NOMO-1 (cell line): ENCODE measurements at regions not wholly inside any gene's neighbourhood (a gene's known extent, or its start where the extent isn't known, plus 50 kb on each side); places are given as distances from the start of the nearest gene placed in this dataset.
"Not testable (repeated sequence)": the region's sequence is repeated elsewhere in the genome, so short reads cannot be mapped to it uniquely, and the experiment has no call there.

Experiments
- DNase-seq, 2 experiments: peaks; one replicate each; lab custom pipeline; 2025; ENCODE audit not compliant: unreplicated experiment in 2 of 2; lab: John Stamatoyannopoulos, UW

DNA sequence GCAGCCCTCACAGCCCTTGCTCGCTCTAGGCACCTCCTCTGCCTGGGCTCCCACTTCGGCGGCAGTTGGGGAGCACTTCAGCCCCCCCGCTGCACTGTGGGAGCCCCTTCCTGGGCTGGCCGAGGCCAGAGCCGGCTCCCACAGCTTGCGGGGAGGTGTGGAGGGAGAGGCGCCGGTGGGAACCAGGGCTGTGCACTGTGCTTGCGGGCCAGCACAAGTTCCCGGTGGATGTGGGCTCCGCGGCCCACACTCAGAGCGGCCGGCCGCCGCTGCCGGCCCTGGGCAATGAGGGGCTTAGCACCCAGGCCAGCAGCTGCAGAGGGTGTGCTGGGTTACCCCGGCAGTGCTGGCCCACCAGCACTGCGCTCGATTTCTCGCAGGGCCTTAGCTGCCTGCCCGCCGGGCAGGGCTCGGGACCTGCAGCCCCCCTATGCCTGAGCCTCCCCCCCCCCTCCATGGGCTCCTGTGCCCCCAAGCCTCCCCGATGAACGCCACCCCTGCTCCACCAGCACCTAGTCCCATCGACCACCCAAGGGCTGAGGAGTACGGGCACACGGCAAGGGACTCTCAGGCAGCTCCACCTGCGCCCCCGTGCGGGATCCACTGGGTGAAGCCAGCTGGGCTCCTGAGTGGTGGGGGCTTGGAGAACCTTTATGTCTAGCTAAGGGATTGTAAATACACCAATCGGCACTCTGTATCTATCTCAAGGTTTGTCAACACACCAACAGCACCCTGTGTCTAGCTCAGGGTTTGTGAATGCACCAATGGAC lies 224.8 kb downstream of the ZNF608 start:
- DNase-seq: no peak

DNA sequence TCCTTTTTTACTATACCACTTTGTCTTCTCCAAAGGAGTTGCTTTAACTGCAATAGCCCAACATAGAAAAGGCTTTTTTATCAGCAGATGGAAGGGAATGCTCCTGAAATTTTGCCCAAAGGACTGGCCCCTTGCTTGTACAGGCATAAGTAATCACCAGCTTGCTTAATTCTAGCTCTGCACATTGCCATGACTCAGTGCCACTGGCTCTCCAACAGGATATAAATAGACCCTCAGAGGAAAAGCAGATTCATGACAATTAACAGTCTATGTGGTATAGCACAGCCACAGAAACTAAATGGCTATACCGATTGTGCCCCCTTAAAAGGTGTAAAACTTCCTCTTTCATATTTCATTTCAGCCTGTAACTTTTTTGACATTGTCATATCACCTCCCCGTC lies 227.0 kb downstream of the ZNF608 start:
- peak; percentile 80 to 95 for DNase-seq

- no peak for DNase-seq
Observed at GRCh38 chr5:124516567-124516966, 229.9 kb downstream of the ZNF608 start.

DNA sequence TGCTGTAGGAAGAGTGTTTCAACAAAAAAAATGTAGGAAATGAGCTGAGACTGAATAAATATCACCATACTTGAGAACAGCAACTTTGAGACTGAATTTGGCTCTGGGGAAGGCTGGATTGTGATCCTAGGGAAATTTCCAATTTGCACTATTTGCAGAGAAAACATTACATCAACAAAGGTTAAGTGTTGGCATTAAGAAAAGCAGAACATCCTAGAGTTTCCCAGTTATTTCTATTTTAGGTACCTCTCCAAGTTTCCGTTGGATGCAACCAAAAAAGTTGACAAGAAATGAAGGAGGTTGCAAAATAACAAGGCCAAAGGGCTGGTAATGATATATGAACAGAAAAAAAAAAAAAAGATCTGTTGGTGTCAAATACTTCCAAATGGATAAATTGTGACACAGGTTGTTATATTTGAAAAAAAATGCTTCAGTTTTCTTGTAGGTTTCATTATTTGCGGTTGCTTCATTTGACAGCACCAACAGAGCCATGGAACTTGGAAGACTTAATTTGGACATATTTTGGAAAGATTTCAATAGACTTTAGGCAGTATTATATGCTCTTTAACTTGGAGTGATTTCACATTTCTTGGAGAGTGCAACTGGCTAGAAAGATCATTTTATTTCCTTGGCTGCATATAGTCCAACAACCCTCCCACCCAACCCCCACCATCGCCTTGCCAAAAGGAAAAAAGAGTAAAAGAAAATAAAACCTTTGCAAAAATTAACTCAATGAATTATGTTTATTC lies 230.8 kb downstream of the ZNF608 start:
- DNase-seq: no peak

GRCh38 chr5:124514956-124515355 lies 231.5 kb downstream of the ZNF608 start:
- no peak for DNase-seq

DNA sequence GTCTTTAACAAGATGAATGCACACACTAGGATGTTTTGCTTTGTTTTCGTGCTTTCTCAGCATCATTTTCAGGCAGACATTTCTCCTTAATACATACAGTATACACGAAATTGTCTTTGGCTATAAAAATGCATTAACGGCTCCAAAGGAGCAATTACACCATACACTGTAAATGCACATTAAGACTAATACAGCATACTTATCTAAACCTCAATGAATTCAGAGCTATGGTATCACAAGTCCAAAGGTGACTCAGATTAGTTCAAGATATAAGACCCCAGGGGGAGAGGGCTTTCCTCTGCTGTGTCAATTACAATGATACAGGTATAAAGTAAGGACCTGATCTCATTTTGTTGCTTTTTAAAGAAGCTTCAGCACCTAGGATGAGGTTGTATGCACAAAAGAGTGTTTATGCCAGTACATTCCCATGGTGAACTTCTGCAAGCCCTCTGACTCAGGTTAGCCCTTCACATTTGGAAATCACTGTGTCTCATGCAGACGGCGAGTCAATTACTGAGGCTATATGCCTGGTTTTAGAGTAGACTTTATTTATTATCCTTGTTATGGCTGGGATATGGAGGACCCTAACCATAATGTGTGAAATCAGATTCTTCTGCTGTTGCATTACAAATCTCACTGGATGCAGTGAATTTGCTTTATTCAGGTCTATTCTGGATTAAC lies 233.3 kb downstream of the ZNF608 start:
- no peak for DNase-seq

- no peak for DNase-seq
Observed at GRCh38 chr5:124512236-124512635, 234.2 kb downstream of the ZNF608 start.

DNA sequence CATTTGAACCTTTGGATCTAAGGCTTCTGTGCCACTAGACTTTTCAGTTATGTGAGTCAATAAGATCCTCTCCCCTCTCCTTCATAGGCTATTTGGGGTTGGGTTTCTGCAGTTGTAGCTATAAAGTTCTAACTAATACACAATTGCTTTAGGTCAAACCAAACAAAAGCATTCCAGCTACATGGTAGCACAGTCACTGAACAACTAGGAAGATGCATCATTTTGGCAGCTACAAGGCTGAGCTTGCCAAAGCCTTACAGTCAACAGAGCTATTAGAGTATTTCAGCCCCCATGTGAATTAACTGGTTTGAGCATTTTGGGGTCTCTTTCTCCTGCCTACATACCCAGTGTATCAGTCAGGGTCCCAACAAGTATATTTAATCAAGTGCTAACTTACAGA lies 234.6 kb downstream of the ZNF608 start:
- DNase-seq: no peak

- DNase-seq: no peak
Observed at GRCh38 chr5:124507688-124508087, 238.8 kb downstream of the ZNF608 start.

DNA sequence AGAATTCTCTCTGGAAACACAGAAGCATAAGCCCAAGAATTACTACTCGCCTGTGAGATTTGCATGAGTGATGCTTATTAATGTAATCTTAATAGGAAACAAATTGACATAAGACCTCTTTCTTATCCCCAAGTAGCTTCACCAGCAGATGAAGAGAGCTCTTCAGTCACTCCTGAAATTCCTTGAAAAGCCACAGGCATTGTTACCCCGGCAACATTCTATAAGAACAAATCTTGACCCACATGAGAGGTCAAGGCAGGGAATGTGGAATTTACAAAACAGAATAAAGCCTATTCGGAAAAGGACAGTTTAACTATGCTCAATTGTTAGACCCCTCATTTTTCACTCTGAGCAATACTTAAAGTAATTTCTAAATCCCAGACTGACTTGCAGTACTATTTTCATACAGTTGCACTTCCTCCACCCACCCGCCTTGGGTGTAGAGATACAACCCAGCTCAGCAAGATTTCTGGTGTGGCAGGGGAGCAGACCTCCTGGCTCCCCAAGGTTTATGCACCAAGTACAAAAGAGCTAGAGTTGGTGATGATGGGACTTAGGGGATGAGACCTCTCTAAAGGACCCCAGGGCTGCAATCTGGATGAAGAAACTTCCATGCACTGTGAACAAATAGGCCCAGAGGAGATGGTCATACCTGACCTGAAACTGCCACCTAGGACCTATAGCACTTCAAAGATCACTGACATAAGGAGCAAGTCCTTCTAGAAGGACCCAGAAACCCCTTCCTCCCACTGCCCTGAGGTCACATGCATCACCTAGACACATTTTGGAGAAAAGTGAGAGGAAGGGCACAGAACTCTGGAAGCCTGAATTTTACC lies 242.1 kb downstream of the ZNF608 start:
- peak in 1 of 2 experiments; percentile 17 for DNase-seq

GRCh38 chr5:124502551-124502950 lies 243.9 kb downstream of the ZNF608 start:
- no peak for DNase-seq

DNA sequence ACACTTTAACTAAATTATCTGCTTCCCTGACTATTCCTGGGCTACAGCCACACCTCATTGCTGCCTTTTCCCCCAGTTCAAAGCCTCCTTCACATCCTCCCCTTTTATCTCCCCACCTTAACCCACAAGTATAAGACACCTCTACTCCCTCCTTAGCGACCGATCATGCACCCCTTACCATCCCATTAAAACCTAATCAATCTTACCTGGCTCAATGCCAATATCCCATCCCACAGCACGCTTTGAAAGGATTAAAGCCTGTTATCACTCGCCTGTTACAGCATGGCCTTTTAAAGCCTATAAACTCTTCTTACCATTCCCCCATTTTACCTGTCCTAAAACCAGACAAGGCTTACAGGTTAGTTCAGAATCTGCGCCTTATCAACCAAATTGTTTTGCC lies 246.6 kb downstream of the ZNF608 start:
- not testable (repeated sequence) for DNase-seq

- DNase-seq: not testable (repeated sequence)
Observed at GRCh38 chr5:124496968-124497367, 249.5 kb downstream of the ZNF608 start.

DNA sequence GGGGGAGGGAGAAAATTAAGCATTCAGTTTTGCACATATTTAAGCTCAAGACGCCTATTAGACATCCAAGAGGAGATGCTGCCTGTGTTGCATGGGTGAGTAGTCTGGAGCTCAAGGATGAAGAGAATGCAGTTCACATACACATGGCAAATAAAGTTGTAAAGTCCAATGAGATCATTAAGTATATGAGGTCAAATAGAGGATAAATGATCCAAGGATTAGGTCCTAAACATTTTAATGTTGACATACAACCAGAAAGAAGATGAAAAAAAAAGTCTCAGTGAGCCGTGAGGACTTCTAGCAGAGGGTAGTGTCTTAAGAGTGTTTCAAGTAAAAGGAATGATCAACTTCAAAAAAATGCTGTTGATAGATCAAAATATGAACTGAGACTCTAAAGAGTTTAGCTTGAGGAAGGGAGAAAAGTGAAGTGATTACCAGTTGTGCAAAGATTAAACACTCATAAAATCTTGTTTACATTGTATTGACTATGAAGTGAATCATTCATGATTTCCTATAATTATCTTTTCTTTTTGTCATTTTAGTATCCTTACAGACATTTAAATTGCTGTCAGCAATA lies 251.8 kb downstream of the ZNF608 start:
- no peak for DNase-seq

DNA sequence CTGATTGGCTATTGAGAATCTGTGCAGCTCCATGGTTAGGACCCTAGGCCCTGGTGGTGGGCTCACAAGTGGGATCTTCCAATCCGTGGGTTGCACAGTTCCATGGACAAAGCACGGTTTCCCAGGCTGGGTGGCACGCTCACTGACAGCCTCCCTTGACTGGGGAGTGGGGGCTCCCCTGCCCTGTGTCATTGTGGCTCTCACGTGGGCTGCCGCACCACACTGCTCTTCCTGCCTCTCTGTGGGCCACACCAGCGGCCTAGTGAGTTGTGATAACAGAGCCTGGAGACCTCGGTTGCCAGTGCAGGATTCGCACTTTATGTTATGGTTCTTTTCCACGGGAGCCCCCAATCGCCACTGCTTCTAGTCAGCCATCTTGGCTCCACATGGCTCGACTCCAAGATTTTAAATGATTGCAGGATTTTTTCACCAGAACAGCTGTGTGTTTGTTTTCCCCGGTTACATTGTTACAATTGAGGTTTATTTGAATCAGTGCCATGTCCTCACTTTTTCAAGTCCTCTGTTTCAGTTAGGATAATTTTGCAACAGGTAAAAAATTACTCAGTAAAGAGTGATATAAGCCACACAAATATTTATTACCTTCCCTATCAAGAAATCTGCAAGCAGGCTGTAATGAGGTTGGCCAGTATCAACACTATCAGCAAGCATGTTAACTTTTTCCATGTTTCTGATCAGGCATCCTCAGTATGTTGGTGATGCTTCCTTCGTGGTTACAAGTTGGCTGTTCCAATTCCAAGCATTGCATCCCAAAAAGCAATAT lies 253.8 kb downstream of the ZNF608 start:
- DNase-seq: no peak

DNA sequence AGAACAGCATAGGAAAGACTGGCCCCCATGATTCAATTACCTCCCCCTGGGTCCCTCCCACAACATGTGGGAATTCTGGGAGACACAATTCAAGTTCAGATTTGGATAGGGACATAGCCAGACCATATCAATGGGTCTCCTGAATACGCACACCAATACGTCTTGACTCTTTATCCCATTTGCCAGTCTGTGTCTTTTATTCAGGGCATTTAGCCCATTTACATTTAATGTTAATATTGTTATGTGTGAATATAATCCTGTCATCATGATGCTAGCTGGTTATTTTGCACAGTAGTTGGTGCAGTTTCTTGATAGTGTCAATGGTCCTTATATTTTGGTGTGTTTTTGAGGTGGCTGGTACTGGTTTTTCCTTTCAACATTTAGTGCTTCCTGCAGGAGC lies 256.1 kb downstream of the ZNF608 start:
- not testable (repeated sequence) for DNase-seq

GRCh38 chr5:124481419-124481818 lies 265.0 kb downstream of the ZNF608 start:
- DNase-seq: no peak

DNA sequence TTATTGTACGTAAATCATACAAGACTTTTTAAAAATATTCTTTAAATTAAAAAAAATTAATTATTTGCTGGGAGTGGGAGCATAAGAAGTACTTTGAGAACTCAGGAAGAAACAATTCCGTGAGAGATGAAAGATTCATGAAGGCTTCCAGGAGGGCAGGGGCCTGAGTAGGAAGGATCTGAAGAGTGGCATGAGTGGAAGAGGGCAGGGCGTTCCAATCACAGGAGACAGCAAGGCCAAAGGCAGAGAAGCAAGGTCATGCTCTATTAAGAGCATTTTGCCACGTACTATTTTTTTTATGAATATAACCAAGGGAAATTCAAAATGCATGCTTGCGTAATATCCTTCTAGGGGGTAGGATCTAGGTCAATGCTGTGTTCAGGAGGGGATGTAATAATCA lies 265.5 kb downstream of the ZNF608 start:
- no peak for DNase-seq

DNA sequence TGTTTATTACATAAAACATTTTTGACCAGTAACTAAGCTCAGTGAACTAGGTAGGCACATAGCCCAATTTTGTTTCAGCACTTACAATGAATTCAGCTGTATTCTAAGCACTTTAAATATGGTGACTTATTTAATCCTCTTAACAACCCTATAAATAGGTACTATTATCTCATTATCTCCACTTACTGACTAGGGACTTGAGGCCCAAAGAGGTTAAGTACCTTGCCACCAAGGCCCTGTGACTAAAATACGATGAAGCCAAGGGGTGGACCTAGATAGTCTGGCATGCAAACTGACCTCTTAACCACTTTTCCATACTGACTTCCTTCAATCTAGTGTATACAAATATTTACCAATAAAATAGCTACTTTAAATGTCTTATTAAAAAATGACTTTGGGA lies 266.4 kb downstream of the ZNF608 start:
- DNase-seq: no peak

DNA sequence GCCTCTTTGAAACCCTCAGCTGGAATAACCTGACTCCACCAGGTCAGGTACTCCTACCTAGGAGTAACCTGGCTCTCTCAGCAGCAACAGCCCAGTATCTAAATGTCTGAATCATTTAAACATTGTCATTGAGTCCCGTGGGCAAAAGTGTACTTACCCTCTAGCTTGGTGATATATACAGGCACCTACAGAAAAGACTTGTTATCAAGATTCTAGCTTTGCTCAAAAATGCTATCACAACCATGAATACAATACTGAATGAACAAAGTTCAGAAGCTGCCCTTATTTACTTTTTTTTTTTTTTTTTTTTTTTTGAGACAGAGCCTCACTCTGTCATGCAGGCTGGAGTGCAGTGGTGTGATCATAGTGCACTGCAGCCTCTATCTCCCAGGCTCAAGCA lies 268.2 kb downstream of the ZNF608 start:
- no peak for DNase-seq
